ENCODE measurements at regions not wholly inside any gene's neighbourhood (a gene's known extent, or its start where the extent isn't known, plus 50 kb on each side); places are given as distances from the start of the nearest gene placed in this dataset.

- TF ChIP-seq CTCF (conservative IDR thresholded peaks at IDR 0.05; ENCODE audit: low read length), result no peak
- no peak for TF ChIP-seq EZH2phosphoT487 (IDR thresholded peaks at IDR 0.05; ENCODE audit: borderline replicate concordance)
Measured at GRCh38 chr12:112615196-112615595, 176.4 kb upstream of the RPH3A start.
